ES-I3 (cell line): ENCODE measurements at regions not wholly inside any gene's neighbourhood (a gene's known extent, or its start where the extent isn't known, plus 50 kb on each side); places are given as distances from the start of the nearest gene placed in this dataset.

Experiments
- H3K36me3 ChIP-seq: 2 replicates; pipeline ENCODE4 v1.6.1; 2013; ENCODE audit warnings: mild to moderate bottlenecking, low read length, control low read depth, moderate library complexity; ENCODE audit not compliant: insufficient read depth
- H3K4me1 ChIP-seq: 2 replicates; pipeline ENCODE4 v1.6.1; 2013; ENCODE audit warnings: mild to moderate bottlenecking, control low read depth, low read length; ENCODE audit not compliant: insufficient read depth
- H3K9ac ChIP-seq: 2 replicates; pipeline ENCODE4 v1.6.1; 2013; ENCODE audit warnings: low read depth, mild to moderate bottlenecking, low read length, moderate library complexity
- H3K9me3 ChIP-seq: 2 replicates; pipeline ENCODE4 v1.6.1; 2013; ENCODE audit warnings: mild to moderate bottlenecking, low read length, moderate library complexity; ENCODE audit not compliant: control insufficient read depth, insufficient read depth

GRCh38 chr15:46343196-46343935 lies 708.5 kb downstream of the SQOR start:
- H3K36me3 ChIP-seq = no peaks in the 10 kb centered on the region
- peaks cover 16% of the 10 kb centered on the region; the same call in 1 of the 2 replicates for H3K4me1 ChIP-seq
- H3K9me3 ChIP-seq = no peaks in the 10 kb centered on the region
- H3K9ac ChIP-seq = no peak overlapping the region

- Histone ChIP-seq H3K4me1 (peaks cover 16% of the 10 kb centered on the region; the same call in 1 of the 2 replicates), H3K36me3 (no peaks in the 10 kb centered on the region), H3K9ac (no peak overlapping the region), H3K9me3 (no peaks in the 10 kb centered on the region)
Measured at GRCh38 chr15:46344115-46344724, 709.4 kb downstream of the SQOR start.

DNA sequence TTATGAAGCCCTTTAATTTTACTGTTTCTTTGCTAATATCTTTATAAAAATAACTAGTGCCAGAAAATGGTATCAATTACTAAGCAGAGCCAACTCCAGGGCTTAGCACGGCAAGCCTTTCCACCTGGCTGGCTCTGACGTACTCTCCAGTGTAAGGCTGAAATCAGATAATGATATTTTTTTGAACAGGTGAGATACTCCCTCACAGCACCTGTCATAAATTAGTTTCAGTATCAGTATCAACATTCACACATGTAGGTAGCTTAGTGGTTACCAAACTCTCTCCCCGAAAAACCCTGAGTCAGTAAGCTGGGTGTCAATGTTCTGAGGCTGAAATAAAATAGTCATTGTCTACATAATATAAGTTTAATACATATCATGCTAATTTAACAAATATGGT lies 710.1 kb downstream of the SQOR start:
- Histone ChIP-seq H3K4me1 (peaks cover 16% of the 10 kb centered on the region; the same call in 1 of the 2 replicates), H3K36me3 (no peaks in the 10 kb centered on the region), H3K9me3 (no peaks in the 10 kb centered on the region), H3K9ac (no peak overlapping the region)

GRCh38 chr15:46354443-46354842 lies 719.6 kb downstream of the SQOR start:
- Histone ChIP-seq H3K9me3 (no peaks in the 10 kb centered on the region), H3K4me1 (no peaks in the 10 kb centered on the region), H3K9ac (no peak overlapping the region), H3K36me3 (no peaks in the 10 kb centered on the region)

DNA sequence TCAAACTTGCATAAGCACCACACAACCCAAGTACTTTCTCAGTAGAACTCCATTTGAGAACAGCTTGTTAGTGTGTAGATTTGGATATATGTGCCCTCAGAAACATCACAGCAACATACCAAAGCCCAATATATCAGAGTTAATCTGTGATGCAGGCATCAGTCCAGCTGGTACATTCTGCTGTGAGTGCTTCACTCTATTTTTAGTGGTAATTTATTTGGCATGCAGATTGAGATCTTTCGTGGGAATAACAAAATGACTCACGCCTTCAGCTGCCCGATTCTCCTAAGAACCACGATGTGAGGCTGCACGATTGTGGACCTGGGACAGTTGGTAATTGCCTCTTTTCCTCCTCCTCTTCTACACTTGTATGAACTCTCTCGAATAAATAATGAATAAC lies 730.7 kb downstream of the SQOR start:
- Histone ChIP-seq H3K4me1 (no peaks in the 10 kb centered on the region), H3K9ac (no peak overlapping the region), H3K9me3 (no peaks in the 10 kb centered on the region), H3K36me3 (no peaks in the 10 kb centered on the region)

DNA sequence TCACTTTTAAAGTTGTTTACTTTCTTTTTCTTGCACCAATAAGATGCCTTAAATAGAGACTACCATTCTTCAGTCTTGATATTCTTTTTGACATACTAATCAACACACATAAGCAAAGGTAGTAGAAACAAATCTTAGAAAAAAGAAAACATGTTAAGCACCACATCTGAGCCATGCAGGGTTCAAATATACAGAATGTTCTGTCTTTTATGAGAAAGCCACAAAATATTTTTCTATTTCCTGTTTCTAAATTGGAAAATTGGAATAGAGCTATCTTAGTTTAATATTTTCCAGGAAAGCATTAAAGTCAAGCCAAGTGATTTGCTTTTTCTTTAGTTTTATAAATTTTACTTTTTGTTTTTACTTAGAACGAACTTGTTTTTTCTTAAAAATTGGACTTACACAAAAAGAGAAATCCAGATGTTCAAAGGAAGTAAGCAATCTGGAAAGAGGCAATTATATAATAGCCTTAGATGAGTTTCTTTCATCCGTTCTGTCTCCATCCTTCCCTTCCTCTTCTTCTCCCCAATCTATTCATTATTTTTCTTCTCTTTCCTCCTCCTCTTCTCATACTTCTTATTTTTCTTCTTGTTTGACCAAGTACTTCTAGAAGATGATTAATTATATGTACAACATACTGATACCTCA lies 731.7 kb downstream of the SQOR start:
- Histone ChIP-seq H3K9me3 (peaks cover 4% of the 10 kb centered on the region; the same call in 1 of the 2 replicates), H3K9ac (no peak overlapping the region), H3K4me1 (no peaks in the 10 kb centered on the region), H3K36me3 (no peaks in the 10 kb centered on the region)

- no peaks in the 10 kb centered on the region for H3K4me1 ChIP-seq
- H3K36me3 ChIP-seq = no peaks in the 10 kb centered on the region
- no peak overlapping the region for H3K9ac ChIP-seq
- H3K9me3 ChIP-seq = no peaks in the 10 kb centered on the region
Measured at GRCh38 chr15:46383978-46384377, 749.1 kb downstream of the SQOR start.

GRCh38 chr15:46386356-46386755 lies 751.5 kb downstream of the SQOR start:
- Histone ChIP-seq H3K9me3 (no peaks in the 10 kb centered on the region), H3K9ac (no peak overlapping the region), H3K4me1 (no peaks in the 10 kb centered on the region), H3K36me3 (no peaks in the 10 kb centered on the region)

DNA sequence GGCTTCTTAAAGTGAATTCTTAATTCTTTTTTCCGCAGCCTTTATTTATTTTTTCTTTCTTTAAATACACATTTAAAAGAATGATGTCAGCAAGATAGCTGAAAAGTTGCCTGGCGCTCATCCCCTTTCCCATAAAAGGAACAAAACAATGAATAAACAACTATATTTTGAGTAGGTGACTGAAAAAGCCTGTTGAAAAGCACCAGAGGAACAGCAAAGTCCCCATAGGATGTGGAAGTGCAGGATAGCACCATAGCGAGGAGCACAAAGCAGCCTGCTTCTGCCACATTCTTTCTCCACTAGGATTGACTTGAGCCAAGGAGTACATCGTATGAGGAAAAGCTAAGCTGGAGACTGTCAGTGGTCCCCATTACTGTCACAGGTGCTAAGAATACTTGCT lies 754.9 kb downstream of the SQOR start:
- H3K9ac ChIP-seq = no peak overlapping the region
- no peaks in the 10 kb centered on the region for H3K36me3 ChIP-seq
- no peaks in the 10 kb centered on the region for H3K9me3 ChIP-seq
- no peaks in the 10 kb centered on the region for H3K4me1 ChIP-seq

DNA sequence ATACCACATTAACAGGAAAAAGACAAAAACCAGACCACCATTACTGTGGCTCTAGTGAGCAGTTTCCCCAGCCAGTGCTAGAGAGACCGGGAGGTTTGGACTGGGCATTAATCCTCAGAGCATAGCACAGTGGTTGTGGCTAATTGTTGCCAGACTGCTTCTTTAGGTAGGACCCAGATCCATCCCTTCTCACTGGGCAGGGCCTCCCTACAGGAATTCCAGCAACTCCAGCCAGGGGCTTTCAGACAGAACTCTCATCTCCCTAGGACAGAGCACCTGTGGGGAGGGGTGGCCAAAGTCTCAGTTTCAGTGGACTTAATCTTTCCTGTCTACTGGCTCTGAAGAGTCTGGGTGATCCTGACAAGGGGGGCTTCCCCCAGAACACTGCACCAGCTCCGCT lies 759.6 kb downstream of the SQOR start:
- no peak overlapping the region for H3K9ac ChIP-seq
- no peaks in the 10 kb centered on the region for H3K9me3 ChIP-seq
- H3K36me3 ChIP-seq = no peaks in the 10 kb centered on the region
- H3K4me1 ChIP-seq = no peaks in the 10 kb centered on the region

GRCh38 chr15:46408312-46408711 lies 773.5 kb downstream of the SQOR start:
- Histone ChIP-seq H3K9me3 (no peaks in the 10 kb centered on the region), H3K9ac (no peak overlapping the region), H3K4me1 (peaks cover 3% of the 10 kb centered on the region; the same call in 1 of the 2 replicates), H3K36me3 (no peaks in the 10 kb centered on the region)

- Histone ChIP-seq H3K36me3 (no peaks in the 10 kb centered on the region), H3K9ac (no peak overlapping the region), H3K9me3 (no peaks in the 10 kb centered on the region), H3K4me1 (peaks cover 3% of the 10 kb centered on the region; the same call in 1 of the 2 replicates)
Measured at GRCh38 chr15:46409841-46410301, 775.0 kb downstream of the SQOR start.

DNA sequence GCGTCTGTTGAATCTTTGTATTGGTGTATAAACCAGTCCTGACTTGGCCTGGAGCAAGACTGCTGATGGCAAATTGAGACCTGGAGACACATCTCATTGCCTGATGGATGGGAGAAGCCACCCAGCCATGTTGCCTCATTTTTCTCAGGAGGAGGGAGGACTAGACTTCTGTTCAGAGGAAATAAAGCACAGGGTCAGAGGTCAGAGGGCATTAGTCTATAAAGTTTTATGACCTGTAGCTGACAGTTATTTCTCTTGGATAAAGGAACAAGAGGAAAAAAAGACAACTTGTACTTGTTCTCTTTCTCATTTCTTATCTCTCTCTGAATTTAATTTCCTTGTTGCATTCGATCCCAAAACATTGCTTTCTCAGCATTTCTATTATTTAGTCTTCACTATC lies 775.9 kb downstream of the SQOR start:
- H3K4me1 ChIP-seq = no peaks in the 10 kb centered on the region

GRCh38 chr15:46411900-46412299 lies 777.1 kb downstream of the SQOR start:
- H3K4me1 ChIP-seq = no peaks in the 10 kb centered on the region
- no peaks in the 10 kb centered on the region for H3K36me3 ChIP-seq
- no peaks in the 10 kb centered on the region for H3K9me3 ChIP-seq
- no peak overlapping the region for H3K9ac ChIP-seq

More for the DNA sequence above, 775.9 kb downstream of the SQOR start:
- Histone ChIP-seq H3K9ac (no peak overlapping the region), H3K9me3 (no peaks in the 10 kb centered on the region), H3K36me3 (no peaks in the 10 kb centered on the region)

DNA sequence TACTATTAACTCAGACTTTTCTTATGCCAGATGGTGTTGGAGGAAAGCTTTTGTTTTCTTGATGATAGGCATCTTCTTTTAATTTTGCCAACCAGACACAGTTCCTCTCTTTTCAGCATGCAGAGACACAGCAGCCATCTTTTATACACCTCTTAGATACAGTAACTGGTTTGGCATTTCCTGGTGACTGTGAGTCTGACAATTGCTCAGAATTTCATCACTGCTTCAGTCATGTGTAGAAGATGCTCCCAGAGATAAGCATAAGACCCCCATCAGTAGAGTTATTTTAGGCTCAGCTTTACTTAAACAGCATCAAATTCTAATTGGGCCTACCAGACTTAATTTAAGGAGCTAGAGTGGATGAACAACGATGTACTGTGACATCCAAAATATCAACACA lies 779.0 kb downstream of the SQOR start:
- Histone ChIP-seq H3K9me3 (no peaks in the 10 kb centered on the region), H3K4me1 (no peaks in the 10 kb centered on the region), H3K36me3 (no peaks in the 10 kb centered on the region), H3K9ac (no peak overlapping the region)
